HG02642 (cell line): ENCODE measurements at regions not wholly inside any gene's neighbourhood (a gene's known extent, or its start where the extent isn't known, plus 50 kb on each side); places are given as distances from the start of the nearest gene placed in this dataset.

ENCODE experiments used
- ATAC-seq: cut with Tn5 transposase; IDR thresholded peaks from one replicate; pipeline ENCODE4 v1.9.1; 2021; ENCODE audit warnings: mild to moderate bottlenecking; ENCODE audit not compliant: unreplicated experiment, poor library complexity

DNA sequence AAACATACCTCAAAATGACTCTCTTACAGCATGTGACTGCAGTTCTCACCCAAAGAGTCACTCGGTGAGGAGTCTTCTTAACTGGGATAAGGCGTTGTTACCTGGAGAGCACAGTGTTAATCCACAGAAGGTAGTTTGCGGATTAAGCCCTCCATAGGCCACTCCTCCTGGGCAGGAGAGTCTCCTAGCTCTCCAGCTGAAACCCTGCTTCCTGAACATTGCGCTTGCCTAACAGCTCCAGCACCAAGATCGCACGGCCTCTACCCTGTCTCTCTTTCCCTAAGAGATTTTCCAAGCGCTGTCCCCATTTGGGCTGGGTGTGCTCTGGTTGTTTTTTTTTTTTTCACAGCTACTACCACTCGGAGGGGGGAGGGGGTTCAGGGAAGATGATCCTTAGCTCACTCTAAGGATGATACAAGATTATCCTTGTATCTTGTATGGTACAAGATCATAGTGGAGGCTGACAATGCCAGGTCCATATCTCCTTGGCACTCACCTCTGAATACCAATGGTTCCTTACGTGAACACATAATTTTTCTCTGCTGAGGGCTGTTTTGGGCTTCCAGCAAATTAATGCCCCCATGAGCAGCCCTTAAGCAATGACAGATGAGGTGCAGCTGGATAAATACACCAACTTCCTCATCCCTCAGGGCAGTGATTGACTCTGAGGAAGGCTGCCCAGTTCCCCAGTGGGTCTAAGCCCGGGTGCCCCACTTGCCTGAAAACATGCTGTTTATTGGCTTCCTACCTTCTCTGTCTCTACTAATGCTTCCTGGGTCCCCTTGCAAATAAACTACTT lies 185.2 kb upstream of the TSC22D2 start:
- ATAC-seq, result no peak

- ATAC-seq, result no peak
Measured at GRCh38 chr3:150221904-150222523, 186.1 kb upstream of the TSC22D2 start.

DNA sequence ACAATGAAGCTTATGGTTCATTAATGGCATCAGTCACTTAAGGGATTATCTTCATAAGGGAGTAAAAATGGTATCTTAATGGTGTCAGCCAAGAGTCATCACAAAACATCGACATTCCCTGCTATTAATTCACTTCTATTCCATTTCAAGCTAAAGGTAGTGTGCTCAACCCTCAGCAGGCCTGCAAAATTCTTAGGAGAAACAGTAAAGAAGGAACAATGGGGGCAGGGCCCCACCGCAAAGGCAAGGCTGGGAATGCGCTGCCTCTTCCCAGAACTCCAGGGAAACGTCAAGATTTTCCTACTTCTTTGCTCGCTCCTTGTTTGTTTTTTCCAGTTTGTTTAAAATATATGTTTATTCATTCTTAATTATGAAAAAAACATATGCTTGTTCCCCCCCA lies 187.3 kb upstream of the TSC22D2 start:
- ATAC-seq, result no peak

GRCh38 chr3:150220041-150220440 lies 188.1 kb upstream of the TSC22D2 start:
- no peak for ATAC-seq

DNA sequence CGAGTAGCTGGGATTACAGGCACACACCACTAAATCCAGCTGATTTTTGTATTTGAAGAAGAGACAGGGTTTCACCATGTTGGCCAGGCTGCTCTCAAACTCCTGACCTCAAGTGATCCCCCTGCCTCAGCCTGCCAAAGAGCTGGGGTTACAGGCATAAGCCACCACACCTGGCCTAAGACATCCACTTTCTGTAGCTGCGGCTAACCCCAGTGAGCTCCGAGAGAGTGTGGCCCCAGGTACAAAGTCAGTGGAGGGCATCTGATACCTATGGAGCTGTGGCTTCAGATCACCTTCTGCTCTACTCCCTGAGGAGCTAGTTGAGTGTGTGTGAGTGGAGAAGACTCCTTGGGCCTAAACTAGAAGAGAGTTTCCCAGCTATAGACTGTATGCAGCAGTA lies 189.3 kb upstream of the TSC22D2 start:
- ATAC-seq, result no peak

DNA sequence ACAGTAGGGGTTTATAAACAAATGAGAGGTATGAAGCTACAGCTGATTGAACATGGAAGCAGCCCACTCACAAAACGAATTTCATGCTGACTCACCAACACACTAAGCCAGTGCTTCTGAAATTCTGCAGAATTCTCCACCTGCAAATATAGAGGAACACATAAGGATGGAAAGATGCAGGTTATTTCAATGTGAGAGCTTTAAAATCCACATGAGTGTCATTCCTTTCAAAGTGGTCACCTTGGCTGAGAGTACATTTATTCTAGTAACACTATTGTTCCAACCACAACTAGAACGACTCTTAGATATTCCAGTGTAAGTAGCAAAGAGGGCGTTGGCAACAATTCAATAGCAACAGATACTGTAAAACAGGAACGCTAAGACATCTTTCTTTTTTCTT lies 189.9 kb upstream of the TSC22D2 start:
- ATAC-seq, result no peak

DNA sequence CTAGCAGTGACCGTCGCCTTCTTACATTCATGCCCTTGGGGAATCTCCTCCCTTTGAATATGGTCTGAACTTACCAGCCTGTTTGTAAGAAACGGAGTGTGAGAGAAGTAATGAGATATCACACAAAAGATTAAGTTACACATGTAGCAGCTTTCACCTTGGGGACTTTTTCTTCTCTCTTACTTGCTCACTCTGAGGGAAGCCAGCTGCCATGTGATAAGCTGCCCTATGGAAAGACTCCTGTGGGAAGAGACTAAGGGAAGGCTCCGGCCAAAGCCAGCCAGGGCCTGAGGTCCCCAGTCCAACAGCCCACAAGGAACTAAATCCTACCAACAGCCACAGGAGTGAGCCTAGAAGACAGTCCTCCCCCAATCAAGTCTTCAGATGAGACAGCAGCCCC lies 190.4 kb upstream of the TSC22D2 start:
- ATAC-seq, result no peak

DNA sequence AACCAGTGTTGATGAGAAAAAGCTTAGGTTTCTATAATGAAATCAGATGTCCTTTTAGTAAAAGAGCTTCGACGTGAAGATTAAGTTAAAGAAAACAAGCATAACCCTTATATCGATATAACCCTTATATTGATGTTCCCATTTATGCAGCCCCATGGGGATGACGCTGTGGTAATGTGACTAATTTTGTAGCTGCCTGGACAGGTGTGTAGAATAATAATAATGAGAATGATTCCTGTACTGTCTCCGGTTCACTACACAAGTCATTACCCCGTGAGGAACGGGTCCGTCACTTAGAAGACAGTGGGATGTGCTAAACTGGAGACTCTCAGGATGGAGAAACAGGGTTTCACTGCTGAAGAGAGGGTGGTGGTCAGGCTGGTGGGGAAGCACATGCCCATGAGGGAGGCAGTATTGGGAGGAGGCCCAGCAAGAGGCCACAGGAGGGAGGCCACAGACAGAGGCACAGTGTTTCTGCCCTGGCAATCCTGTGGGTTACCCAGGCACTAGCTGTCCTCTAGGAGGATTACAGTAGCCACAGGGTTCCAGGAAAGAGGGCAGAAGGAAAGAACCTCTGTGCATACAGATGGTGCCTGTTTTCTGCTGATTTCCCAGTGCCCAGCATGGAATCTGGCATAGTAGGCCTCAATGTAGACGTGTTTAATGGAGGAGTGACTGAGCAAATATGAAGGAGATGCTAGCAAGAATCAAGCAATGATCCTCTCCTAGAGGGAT lies 191.1 kb upstream of the TSC22D2 start:
- no peak for ATAC-seq

DNA sequence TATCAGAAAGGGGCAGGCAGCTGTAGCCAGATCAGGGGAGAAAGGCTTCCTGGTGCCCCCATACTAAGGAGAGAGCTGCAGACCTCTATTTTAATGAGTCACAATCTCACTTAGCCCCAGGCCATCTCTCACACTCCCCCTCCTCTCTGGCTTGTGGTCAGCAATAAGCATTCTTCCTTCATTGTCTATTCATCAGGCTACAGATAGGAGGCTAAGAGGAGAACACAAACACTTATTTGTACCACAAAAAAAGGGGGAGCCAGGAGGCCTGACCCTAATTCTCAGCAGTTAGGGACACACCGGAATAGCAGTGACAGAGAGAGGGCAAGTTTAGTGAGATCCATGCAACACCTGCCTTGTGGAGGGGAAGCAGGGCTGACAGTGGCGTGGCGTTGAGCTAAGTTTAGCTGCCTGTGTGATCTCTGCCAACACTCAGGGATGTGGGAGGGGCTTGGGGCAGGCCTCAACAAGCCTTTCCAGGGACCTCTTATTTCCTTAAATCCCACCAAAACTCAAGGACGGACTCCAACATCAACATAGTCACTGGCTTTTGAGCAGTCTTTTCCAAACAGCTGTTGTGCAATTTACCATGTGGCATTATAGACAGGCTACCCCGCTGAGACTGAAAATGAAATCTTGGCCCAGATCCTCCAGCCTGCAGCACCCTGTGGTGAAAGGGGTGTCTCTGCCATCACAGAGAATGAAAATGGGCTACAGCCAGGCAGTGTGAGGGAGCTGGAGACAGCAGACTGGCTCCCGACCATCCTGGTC lies 191.9 kb upstream of the TSC22D2 start:
- no peak for ATAC-seq

GRCh38 chr3:150215616-150216015 lies 192.5 kb upstream of the TSC22D2 start:
- ATAC-seq, result no peak

DNA sequence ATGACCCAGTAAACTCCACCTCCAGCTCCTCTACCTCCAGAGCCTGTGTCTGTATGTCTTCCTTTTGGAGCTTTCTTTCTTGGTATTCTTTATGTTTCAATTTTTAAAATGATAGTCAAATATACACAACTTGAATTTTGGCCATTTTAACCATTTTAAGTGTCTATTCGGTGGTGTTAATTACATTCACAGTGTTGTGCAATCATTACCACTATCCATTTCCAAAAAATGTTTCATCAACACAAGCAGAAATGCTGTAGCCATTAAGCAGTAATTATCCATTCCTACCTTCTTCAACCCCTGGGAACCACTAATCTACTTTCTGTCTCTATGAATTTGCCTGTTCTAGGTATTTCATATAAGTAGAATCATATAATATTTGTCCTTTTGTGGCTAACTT lies 194.5 kb upstream of the TSC22D2 start:
- no peak for ATAC-seq

DNA sequence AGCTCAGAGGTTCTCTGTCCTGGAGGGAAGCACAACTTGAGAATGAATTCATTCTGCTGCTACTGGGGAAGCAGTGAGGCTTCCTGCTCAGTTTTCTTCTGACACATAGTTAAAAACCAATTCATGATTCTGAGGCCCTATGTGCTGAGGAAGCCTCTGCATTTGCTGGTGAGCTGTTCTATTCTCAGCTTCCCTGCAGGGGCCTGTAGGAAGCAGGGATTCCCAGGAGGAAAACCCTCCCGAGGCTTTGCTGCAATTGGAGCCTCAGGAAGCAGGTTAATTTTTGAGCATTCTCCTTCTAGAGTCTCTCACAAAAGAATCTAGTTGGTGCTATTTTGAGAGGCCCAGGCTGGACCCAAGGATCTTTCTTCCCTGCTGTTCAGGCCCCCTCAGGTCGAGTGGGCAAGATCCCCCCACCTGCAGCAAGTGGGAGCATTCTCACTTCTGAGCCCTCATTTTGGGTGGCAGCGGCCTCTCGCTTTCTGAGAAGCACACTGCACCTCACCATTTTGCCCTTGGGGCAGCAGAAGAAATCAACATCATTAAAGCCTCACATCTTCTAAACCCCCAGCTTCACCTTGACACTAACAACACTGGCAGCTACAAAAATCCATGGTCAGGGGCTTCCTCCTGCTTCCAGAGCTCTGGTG lies 197.5 kb upstream of the TSC22D2 start:
- no peak for ATAC-seq

DNA sequence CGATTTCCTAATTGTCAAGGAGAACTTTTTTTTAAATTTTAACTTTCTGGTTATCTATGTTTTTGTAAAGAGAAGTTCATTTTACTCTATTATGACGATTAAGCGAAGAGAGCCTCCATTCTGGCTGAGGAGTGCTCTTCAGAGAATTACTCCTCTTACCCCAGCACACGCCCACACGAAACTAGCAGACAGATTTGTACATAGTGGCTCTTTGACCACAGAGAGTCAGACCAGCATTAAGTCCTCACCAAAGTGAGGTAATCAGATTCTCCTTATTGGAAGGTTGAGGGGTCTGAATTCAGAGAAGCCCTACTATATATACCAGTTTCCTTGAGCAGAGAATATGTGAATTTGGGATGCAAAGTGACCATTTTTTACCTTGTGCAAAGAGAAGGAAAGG lies 204.8 kb upstream of the TSC22D2 start:
- ATAC-seq, result no peak

- ATAC-seq, result no peak
Measured at GRCh38 chr3:150202711-150203110, 205.4 kb upstream of the TSC22D2 start.

DNA sequence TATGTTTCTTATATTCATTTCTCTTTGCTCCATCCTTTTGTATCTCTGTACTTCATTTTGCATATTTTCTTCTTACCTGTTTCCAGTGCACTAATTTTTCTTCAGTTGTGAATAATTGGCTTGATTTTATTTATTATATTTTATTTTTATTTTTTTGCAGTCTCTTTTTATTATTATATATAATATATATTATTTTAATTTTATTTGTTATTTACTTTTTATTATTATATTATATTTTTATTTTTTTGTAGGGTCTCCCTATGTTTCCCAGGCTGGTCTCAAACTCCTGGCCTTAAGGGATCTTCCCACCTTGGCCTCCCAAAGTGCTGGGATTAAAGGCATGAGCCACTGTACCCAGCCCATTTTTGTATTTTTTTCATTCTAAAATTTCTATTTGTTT lies 213.1 kb upstream of the TSC22D2 start:
- no peak for ATAC-seq

GRCh38 chr3:150194513-150194912 lies 213.6 kb upstream of the TSC22D2 start:
- ATAC-seq, result no peak

DNA sequence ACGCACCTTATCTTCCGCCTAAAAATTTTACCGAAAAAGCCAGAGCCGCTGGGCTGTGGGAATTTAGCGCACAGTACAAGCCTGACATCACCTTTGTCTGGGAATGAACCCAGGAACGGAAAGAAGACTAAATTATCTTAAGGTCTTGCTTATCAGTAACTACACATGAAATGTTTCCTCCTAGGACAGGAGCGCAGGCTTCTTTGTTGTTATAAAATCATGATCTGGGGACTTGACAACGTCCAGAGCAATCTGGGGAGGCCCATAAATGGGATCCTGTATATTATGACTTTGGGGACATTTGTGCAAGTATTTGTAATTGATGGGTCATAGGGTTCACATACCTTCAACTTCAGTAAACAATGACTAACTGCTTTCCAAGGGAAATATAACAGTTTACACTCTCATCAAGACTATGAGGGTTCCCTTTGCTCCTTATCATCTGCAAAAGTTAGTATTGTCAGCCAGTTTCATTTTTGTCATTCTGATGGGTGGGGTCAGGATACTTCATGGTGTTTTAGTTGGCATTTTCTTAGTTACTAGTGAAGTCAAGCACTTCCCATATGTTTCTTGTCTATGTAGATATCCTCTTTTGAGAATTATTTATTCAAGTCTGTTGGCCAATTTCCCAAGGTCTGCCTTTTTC lies 213.9 kb upstream of the PFN2 start:
- ATAC-seq, result peak; percentile 3

DNA sequence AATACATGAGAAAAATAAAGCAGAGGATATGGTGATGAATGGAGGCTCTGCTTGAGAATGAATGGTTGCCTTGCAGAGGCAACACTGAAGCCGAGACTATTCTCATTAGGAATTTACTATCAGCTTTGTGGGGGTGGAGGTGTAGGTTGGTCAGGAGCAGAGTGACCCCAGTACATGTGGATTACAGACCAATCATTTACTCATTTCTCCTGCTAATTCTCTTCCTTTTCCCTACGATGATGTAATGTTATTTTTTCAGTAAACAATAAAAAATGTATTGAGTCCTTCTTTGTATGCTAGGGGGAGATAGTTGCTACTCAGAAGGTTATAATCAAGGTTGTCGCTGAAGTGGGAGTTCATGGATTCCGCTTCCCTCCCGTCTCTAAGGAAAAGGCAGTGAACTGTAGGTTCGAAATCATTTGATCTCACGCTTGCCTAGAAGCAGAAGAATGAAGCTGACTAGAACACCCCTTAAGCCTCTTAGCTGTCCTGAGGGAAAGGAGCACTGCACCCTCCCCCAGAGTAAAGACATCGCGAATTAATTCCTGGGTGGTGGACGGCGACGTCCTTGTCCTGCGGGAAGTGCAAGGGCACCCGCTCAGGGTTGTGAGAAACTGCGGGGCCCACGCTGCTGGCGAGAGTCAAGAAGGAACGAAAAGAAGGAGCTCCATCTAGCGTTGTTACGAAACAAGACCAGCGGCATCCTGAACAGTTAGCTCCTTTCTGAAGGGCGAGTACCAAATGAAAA lies 213.2 kb upstream of the PFN2 start:
- ATAC-seq, result peak; percentile 91

DNA sequence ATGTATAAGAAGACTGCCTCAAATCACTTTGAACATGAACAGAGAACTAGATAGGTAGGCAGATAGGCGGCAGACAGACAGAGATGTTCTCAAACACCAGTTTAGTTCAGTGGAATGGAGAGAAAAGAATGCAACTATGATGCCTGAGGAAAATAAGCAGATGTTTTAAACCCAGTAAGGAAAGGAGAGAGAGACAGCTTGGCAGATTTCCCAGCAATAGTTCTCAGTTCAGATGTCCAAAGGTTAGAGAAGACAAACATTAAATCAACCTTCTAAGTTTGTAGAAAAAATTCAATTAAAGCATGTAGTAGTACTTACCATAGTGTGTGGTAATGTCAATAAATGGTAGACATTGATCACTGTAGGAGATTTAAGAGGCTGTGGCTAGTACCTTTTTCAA lies 209.6 kb upstream of the PFN2 start:
- ATAC-seq, result no peak
